H1 (cell line): ENCODE measurements at regions not wholly inside any gene's neighbourhood (a gene's known extent, or its start where the extent isn't known, plus 50 kb on each side); places are given as distances from the start of the nearest gene placed in this dataset.

Experiments used
- CTCF ChIA-PET: fragments of 300-600 bp; sonication (Branson Sonifier 250); formaldehyde crosslinking; loops from one replicate; lab custom pipeline; 2021; ENCODE audit not compliant: partially characterized antibody; lab: Charles Lee
- POLR2A ChIA-PET: fragments of 300-600 bp; sonication (Branson Sonifier 250); formaldehyde crosslinking; loops from one replicate; lab custom pipeline; 2021; ENCODE audit warnings: inconsistent platforms; ENCODE audit not compliant: partially characterized antibody; lab: Charles Lee
- DNase-seq, 2 experiments: peaks; one replicate each; pipeline versions ENCODE4 v3.0.0 to v3.0.0-alpha.2; 2010 to 2022; ENCODE audit warnings: low spot score in 2 of 2, low read depth in 1 of 2, mixed read lengths in 1 of 2
- FAIRE-seq: peaks from 2 replicates; lab custom pipeline; 2011; peaks lifted over from hg19 to GRCh38; lab: Jason Lieb, UNC
- H2AFZ ChIP-seq: 2 replicates; pipeline ENCODE4 v1.8.1; 2012; ENCODE audit warnings: low read length, inconsistent platforms
- H2AK5ac ChIP-seq: 2 replicates; pipeline ENCODE4 v1.6.1; 2013; ENCODE audit warnings: low read depth, low read length
- H2BK120ac ChIP-seq: replicated peaks from 2 replicates; pipeline ENCODE3; 2013; ENCODE audit warnings: low read depth, low read length, inconsistent platforms
- H2BK12ac ChIP-seq: 2 replicates; pipeline ENCODE4 v1.6.1; 2013; ENCODE audit warnings: low read depth, low read length
- H2BK15ac ChIP-seq: 2 replicates; pipeline ENCODE4 v1.6.1; 2013; ENCODE audit warnings: low read length
- H2BK20ac ChIP-seq: 2 replicates; pipeline ENCODE4 v1.6.1; 2013; ENCODE audit warnings: low read length
- H2BK5ac ChIP-seq: 2 replicates; pipeline ENCODE4 v1.6.1; 2013; ENCODE audit warnings: low read depth, low read length
- H3K14ac ChIP-seq: 2 replicates; pipeline ENCODE4 v1.6.1; 2013; ENCODE audit warnings: inconsistent platforms; ENCODE audit not compliant: insufficient read length
- H3K18ac ChIP-seq: 2 replicates; pipeline ENCODE4 v1.6.1; 2013; ENCODE audit warnings: low read length; ENCODE audit errors: extremely low read depth
- H3K23ac ChIP-seq: 2 replicates; pipeline ENCODE4 v1.6.1; 2013; ENCODE audit warnings: inconsistent platforms; ENCODE audit not compliant: insufficient read length
- H3K23me2 ChIP-seq: 2 replicates; pipeline ENCODE4 v1.6.1; 2013; ENCODE audit warnings: low read depth, low read length
- H3K27ac ChIP-seq: 2 replicates; pipeline ENCODE4 v1.6.1; 2011; ENCODE audit warnings: low read depth, low read length, inconsistent platforms
- H3K27me3 ChIP-seq, 4 experiments: replicated peaks in 1 of 4; 1 replicate in 1 of 4; 2 replicates in 3 of 4; pipeline versions ENCODE4 v1.6.1 to v1.8.1; 2011 to 2013; ENCODE audit warnings: low read length in 3 of 4, mild to moderate bottlenecking in 3 of 4, inconsistent platforms in 2 of 4, mixed read lengths in 2 of 4, moderate library complexity in 1 of 4; ENCODE audit not compliant: control insufficient read depth in 3 of 4, insufficient read depth in 3 of 4; ENCODE audit errors: extremely low read depth in 1 of 4
- H3K36me3 ChIP-seq, 4 experiments: 2 replicates each; pipeline versions ENCODE4 v1.6.1 to v1.8.1; 2011 to 2013; ENCODE audit warnings: mild to moderate bottlenecking in 4 of 4, low read length in 3 of 4, moderate library complexity in 2 of 4, control low read depth in 1 of 4, inconsistent platforms in 1 of 4; ENCODE audit not compliant: insufficient read depth in 4 of 4, control insufficient read depth in 2 of 4
- H3K4ac ChIP-seq: replicated peaks from 2 replicates; pipeline ENCODE3; 2013; ENCODE audit warnings: low read length, low read depth, mixed read lengths, inconsistent platforms; ENCODE audit not compliant: insufficient read length
- H3K4me1 ChIP-seq, 4 experiments: replicated peaks in 1 of 4; 1 replicate in 1 of 4; 2 replicates in 3 of 4; pipeline versions ENCODE4 v1.6.1 to v1.8.1; 2011 to 2013; ENCODE audit warnings: low read length in 3 of 4, inconsistent platforms in 2 of 4, mixed read lengths in 1 of 4; ENCODE audit not compliant: insufficient read depth in 4 of 4, control insufficient read depth in 3 of 4
- H3K4me2 ChIP-seq, 2 experiments: 2 replicates each; pipeline versions ENCODE4 v1.6.1 to v1.8.1; 2011 to 2013; ENCODE audit warnings: low read depth in 2 of 2, low read length in 2 of 2, control low read depth in 1 of 2, inconsistent platforms in 1 of 2, mild to moderate bottlenecking in 1 of 2; ENCODE audit not compliant: insufficient read depth in 1 of 2
- H3K4me3 ChIP-seq, 4 experiments: fragments of 200-600, 300-600 bp in 1 of 4; sonication (generic), shearing (Covaris generic), sonication (Bioruptor Twin) in 1 of 4; 2 replicates each; pipeline versions ENCODE4 v1.5.1 to v1.8.1; 2011 to 2016; ENCODE audit warnings: low read length in 4 of 4, low read depth in 3 of 4, control low read depth in 2 of 4, inconsistent platforms in 2 of 4, mild to moderate bottlenecking in 2 of 4, mixed read lengths in 1 of 4, moderate library complexity in 1 of 4; ENCODE audit not compliant: insufficient read depth in 2 of 4; ENCODE audit errors: extremely low read depth in 1 of 4
- H3K56ac ChIP-seq: replicated peaks from 2 replicates; pipeline ENCODE3; 2013; ENCODE audit warnings: low read depth, mild to moderate bottlenecking, mixed read lengths, low read length, inconsistent platforms; ENCODE audit not compliant: insufficient read length
- H3K79me1 ChIP-seq: 2 replicates; pipeline ENCODE4 v1.6.1; 2013; ENCODE audit warnings: low read depth, low read length, control low read depth
- H3K79me2 ChIP-seq, 2 experiments: 2 replicates each; pipeline versions ENCODE4 v1.6.1 to v1.8.1; 2012 to 2013; ENCODE audit warnings: low read length in 2 of 2, mild to moderate bottlenecking in 2 of 2, inconsistent platforms in 1 of 2; ENCODE audit not compliant: insufficient read depth in 2 of 2, control insufficient read depth in 1 of 2
- H3K9ac ChIP-seq, 4 experiments: replicated peaks in 1 of 4; 1 replicate in 1 of 4; 2 replicates in 3 of 4; pipeline versions ENCODE4 v1.6.1 to v1.8.1; 2011 to 2013; ENCODE audit warnings: low read depth in 3 of 4, low read length in 3 of 4, control low read depth in 2 of 4, mild to moderate bottlenecking in 2 of 4, moderate library complexity in 2 of 4, inconsistent platforms in 1 of 4; ENCODE audit errors: extremely low read depth in 1 of 4
- H3K9me3 ChIP-seq, 2 experiments: 2 replicates each; pipeline versions ENCODE4 v1.6.1 to v1.8.1; 2012 to 2013; ENCODE audit warnings: mild to moderate bottlenecking in 2 of 2, moderate library complexity in 2 of 2, control low read depth in 1 of 2, inconsistent platforms in 1 of 2, low read depth in 1 of 2, low read length in 1 of 2, mixed read lengths in 1 of 2; ENCODE audit not compliant: insufficient read depth in 2 of 2
- H4K20me1 ChIP-seq, 2 experiments: replicated peaks in 1 of 2; 2 replicates each; pipeline versions ENCODE3 to v1.8.1; 2011 to 2013; ENCODE audit warnings: inconsistent platforms in 2 of 2, low read length in 2 of 2, mild to moderate bottlenecking in 1 of 2; ENCODE audit not compliant: insufficient read depth in 2 of 2, control insufficient read depth in 1 of 2
- H4K5ac ChIP-seq: 2 replicates; pipeline ENCODE4 v1.6.1; 2013; ENCODE audit warnings: low read length, low read depth, mixed read lengths, inconsistent platforms; ENCODE audit not compliant: insufficient read length
- H4K8ac ChIP-seq: 2 replicates; pipeline ENCODE4 v1.8.0; 2013; ENCODE audit warnings: mild to moderate bottlenecking, moderate library complexity, low read length, inconsistent platforms; ENCODE audit not compliant: insufficient read depth; ENCODE audit errors: extremely low read depth
- H4K91ac ChIP-seq: replicated peaks from 2 replicates; pipeline ENCODE3; 2013; ENCODE audit warnings: low read length, mixed read lengths, inconsistent platforms; ENCODE audit not compliant: insufficient read length
- BACH1 ChIP-seq: IDR thresholded peaks from 2 replicates; pipeline ENCODE4 v1.6.1; 2012; ENCODE audit warnings: low read length, improper control_type of control experiment
- BCL11A ChIP-seq, 2 experiments: IDR thresholded peaks; one replicate each; pipeline ENCODE4 v1.6.1; 2011; ENCODE audit warnings: low read depth in 2 of 2, low read length in 2 of 2, mild to moderate bottlenecking in 2 of 2
- CBX5 ChIP-seq: fragments of 300-800, 300-1000 bp; sonication (generic); IDR thresholded peaks from 2 replicates; pipeline ENCODE4 v1.7.1; 2016; ENCODE audit warnings: antibody characterized with exemption, low read length, low read depth
- CHD2 ChIP-seq: IDR thresholded peaks from 2 replicates; pipeline ENCODE4 v1.6.1; 2012; ENCODE audit warnings: low read length, improper control_type of control experiment
- EP300 ChIP-seq, 2 experiments: IDR thresholded peaks; 1 replicate in 1 of 2; 2 replicates in 1 of 2; pipeline ENCODE4 v1.6.1; 2011 to 2012; ENCODE audit warnings: low read depth in 2 of 2, low read length in 2 of 2, mild to moderate bottlenecking in 2 of 2, borderline replicate concordance in 1 of 2, inconsistent platforms in 1 of 2, moderate library complexity in 1 of 2
- EZH2 ChIP-seq: fragments of 200-600 bp; sonication (generic); IDR thresholded peaks from 2 replicates; pipeline ENCODE4 v1.7.1; 2012; ENCODE audit warnings: low read depth, mild to moderate bottlenecking, moderate library complexity, low read length, inconsistent platforms; ENCODE audit not compliant: severe bottlenecking
- HDAC2 ChIP-seq, 2 experiments: fragments of 300-600 bp in 1 of 2; sonication (generic) in 1 of 2; IDR thresholded peaks; 2 replicates each; pipeline ENCODE4 v1.6.1; 2011 to 2012; ENCODE audit warnings: low read depth in 2 of 2, low read length in 2 of 2, mild to moderate bottlenecking in 2 of 2, moderate library complexity in 2 of 2, borderline replicate concordance in 1 of 2, inconsistent platforms in 1 of 2
- JUND ChIP-seq: IDR thresholded peaks from 2 replicates; pipeline ENCODE4 v1.6.1; 2011; ENCODE audit warnings: mild to moderate bottlenecking, improper control_type of control experiment, low read length
- KDM1A ChIP-seq: fragments of 200-600, 300-600 bp; sonication (generic); IDR thresholded peaks from 2 replicates; pipeline ENCODE4 v1.7.1; 2016; ENCODE audit warnings: mild to moderate bottlenecking, low read length, borderline replicate concordance
- POLR2AphosphoS5 ChIP-seq: IDR thresholded peaks from 2 replicates; pipeline ENCODE4 v1.6.1; 2011; ENCODE audit warnings: low read depth, low read length
- SIN3A ChIP-seq, 2 experiments: IDR thresholded peaks in 1 of 2; conservative IDR thresholded peaks in 1 of 2; 2 replicates each; pipeline ENCODE4 v1.6.1; 2011 to 2012; ENCODE audit warnings: low read length in 2 of 2, improper control_type of control experiment in 1 of 2, low read depth in 1 of 2, mild to moderate bottlenecking in 1 of 2
- SRF ChIP-seq: IDR thresholded peaks from 2 replicates; pipeline ENCODE4 v1.6.1; 2011; ENCODE audit warnings: mild to moderate bottlenecking, low read depth, low read length, moderate library complexity
- ZNF274 ChIP-seq: IDR thresholded peaks from 2 replicates; pipeline ENCODE4 v1.7.0; 2012; ENCODE audit warnings: low read length, borderline replicate concordance; ENCODE audit errors: extremely low read depth
- WGBS, 2 experiments: shearing (Covaris generic) in 1 of 2; methylation state at CpG; one replicate each; pipeline versions ENCODE4 v1.1.6 to v1.1.7; 2013 to 2015; ENCODE audit warnings: low lambda C conversion rate in 2 of 2, mixed read lengths in 2 of 2, inconsistent platforms in 1 of 2, low coverage in 1 of 2, missing lambda C conversion rate in 1 of 2; ENCODE audit not compliant: insufficient replicate concordance in 2 of 2, insufficient coverage in 1 of 2, insufficient read length in 1 of 2; ENCODE audit errors: extremely low coverage in 1 of 2, missing lambda C conversion rate in 1 of 2; 5-methylcytosine and 5-hydroxymethylcytosine counted together

- WGBS, 2 experiments: 80% methylated on average over 1 of the region's 1 CpG; no CpG with 5 or more reads in 1 of the 2 experiments
- no peak overlapping the region for H2BK15ac ChIP-seq
- no peaks in the 10 kb centered on the region for H3K79me2 ChIP-seq
- DNase-seq (no peak), FAIRE-seq (no peak)
- H2BK12ac ChIP-seq: no peak overlapping the region
- no peak overlapping the region for H3K4ac ChIP-seq
- H3K4me1 ChIP-seq: no peaks in the 10 kb centered on the region
- H2AK5ac ChIP-seq: no peak overlapping the region
- no peak overlapping the region for H2BK120ac ChIP-seq
- ChIA-PET CTCF (no interaction called here), POLR2A (no interaction called here)
- no peak overlapping the region for H3K4me2 ChIP-seq
- no peaks in the 10 kb centered on the region for H3K79me1 ChIP-seq
- no peaks in the 10 kb centered on the region for H4K20me1 ChIP-seq
- no peak overlapping the region for H4K91ac ChIP-seq
- H3K23ac ChIP-seq: no peak overlapping the region
- H3K27me3 ChIP-seq: peaks cover 0 to 10% (median 4%) of the 10 kb centered on the region in 4 experiments; a peak in 6 of 7 replicates
- H3K23me2 ChIP-seq: no peaks in the 10 kb centered on the region
- no peak overlapping the region for H4K5ac ChIP-seq
- H2BK5ac ChIP-seq: no peak overlapping the region
- no peak overlapping the region for H3K18ac ChIP-seq
- H3K27ac ChIP-seq: no peak overlapping the region
- no peak overlapping the region for H3K56ac ChIP-seq
- no peak overlapping the region for H3K9ac ChIP-seq
- no peaks in the 10 kb centered on the region; a peak in 2 of 4 replicates for H3K9me3 ChIP-seq
- no peak overlapping the region for H3K4me3 ChIP-seq
- no peaks in the 10 kb centered on the region for H3K36me3 ChIP-seq
- H2BK20ac ChIP-seq: no peak overlapping the region
- no peak for TF ChIP-seq ZNF274
- no peak for TF ChIP-seq BACH1
- TF ChIP-seq HDAC2 (IDR thresholded peaks at IDR 0.05; ENCODE audit: borderline replicate concordance in 1 of 2, low read depth in 2 of 2, low read length in 2 of 2): no peak
- no peak for TF ChIP-seq EZH2
- TF ChIP-seq EP300 (IDR thresholded peaks at IDR 0.05; ENCODE audit: borderline replicate concordance in 1 of 2, low read depth in 2 of 2, low read length in 2 of 2): no peak
- no peak for TF ChIP-seq CHD2
- TF ChIP-seq SIN3A (conservative IDR thresholded peaks at IDR 0.05 in 1 of 2, IDR thresholded peaks at IDR 0.05 in 1 of 2; ENCODE audit: low read depth in 1 of 2, low read length in 2 of 2): no peak
- no peak for TF ChIP-seq POLR2AphosphoS5
- no peak for TF ChIP-seq CBX5
- no peak for TF ChIP-seq BCL11A (IDR thresholded peaks at IDR 0.05; ENCODE audit: low read depth in 2 of 2, low read length in 2 of 2)
- TF ChIP-seq KDM1A: no peak
- TF ChIP-seq SRF: no peak
- TF ChIP-seq JUND: no peak
- no peak overlapping the region for H4K8ac ChIP-seq
- no peak overlapping the region for H3K14ac ChIP-seq
- H2AFZ ChIP-seq: no peak overlapping the region
Measured at GRCh38 chr22:23007823-23008222, 62.5 kb upstream of the GNAZ start.
